Liver (tissue), 3 donors: ENCODE measurements at regions not wholly inside any gene's neighbourhood (a gene's known extent, or its start where the extent isn't known, plus 50 kb on each side); places are given as distances from the start of the nearest gene placed in this dataset.

ENCODE experiments used
- ATF3 ChIP-seq: IDR thresholded peaks from 2 replicates; pipeline ENCODE4 v1.6.1; 2016; ENCODE audit warnings: antibody characterized with exemption
- CTCF ChIP-seq: fragments of 150-350 bp; IDR thresholded peaks from 2 replicates; pipeline ENCODE4 v1.5.1; 2017; ENCODE audit warnings: improper control_type of control experiment, low read depth, low read length; ENCODE audit not compliant: missing input control
- MAX ChIP-seq: IDR thresholded peaks from 2 replicates; pipeline ENCODE4 v1.6.1; 2016; ENCODE audit warnings: antibody characterized with exemption
- YY1 ChIP-seq: IDR thresholded peaks from 2 replicates; pipeline ENCODE4 v1.6.1; 2016; ENCODE audit warnings: antibody characterized with exemption, mild to moderate bottlenecking
- donor health status: healthy.
- donor health status: healthy.

- TF ChIP-seq CTCF (no peak), ATF3 (no peak), MAX (no peak), YY1 (no peak)
Observed at GRCh38 chr4:188911199-188911598, 772.0 kb downstream of the TRIML1 start.
